NCI-H82 treated with DMSO at 0.1 percent for 48 hours (cell line): ENCODE measurements at regions not wholly inside any gene's neighbourhood (a gene's known extent, or its start where the extent isn't known, plus 50 kb on each side); places are given as distances from the start of the nearest gene placed in this dataset.

Experiments
- DNase-seq: peaks from one replicate; lab custom pipeline; 2025; ENCODE audit not compliant: unreplicated experiment; lab: John Stamatoyannopoulos, UW

DNA sequence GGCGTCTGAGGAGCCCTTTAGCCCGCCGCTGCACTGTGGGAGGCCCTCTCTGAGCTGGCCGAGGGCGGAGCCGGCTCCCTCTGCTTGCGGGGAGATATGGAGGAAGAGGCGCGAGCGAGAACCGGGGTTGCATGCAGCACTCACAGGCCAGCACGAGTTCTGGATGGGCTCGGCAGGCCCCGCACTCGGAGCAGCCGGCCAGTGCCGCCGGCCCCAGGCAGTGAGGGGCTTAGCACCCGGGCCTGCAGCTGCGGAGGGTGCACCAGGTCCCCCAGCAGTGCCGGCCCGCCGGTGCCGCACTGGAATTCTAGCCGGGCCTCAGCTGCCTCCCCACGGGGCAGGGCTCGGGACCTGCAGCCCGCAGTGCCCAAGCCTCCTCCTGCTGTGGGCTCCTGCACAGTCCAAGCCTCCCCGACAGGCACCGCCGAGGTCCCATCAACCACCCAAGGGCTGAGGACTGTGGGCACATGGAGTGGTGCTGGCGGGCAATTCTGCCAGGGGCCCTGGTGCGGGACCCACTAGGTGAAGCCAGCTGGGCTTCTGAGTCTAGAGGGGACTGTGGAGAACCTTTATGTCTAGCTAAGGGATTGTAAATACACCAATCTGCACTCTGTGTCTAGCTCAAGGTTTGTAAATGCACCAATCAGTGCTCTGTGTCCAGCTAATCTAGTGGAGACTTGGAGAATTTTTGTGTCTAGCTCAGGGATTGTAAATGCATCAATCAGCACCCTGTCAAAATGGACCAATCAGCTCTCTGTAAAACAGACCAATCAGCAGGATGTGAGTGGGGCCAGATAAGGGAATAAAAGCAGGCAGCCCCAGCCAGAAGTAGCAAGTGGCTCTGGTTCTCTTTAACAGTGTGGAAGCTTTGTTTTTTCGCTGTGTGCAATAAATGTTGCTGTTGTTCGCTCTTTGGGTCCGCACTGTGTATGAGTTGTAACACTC lies 329.7 kb upstream of the JARID2 start:
- DNase-seq = no peak

DNA sequence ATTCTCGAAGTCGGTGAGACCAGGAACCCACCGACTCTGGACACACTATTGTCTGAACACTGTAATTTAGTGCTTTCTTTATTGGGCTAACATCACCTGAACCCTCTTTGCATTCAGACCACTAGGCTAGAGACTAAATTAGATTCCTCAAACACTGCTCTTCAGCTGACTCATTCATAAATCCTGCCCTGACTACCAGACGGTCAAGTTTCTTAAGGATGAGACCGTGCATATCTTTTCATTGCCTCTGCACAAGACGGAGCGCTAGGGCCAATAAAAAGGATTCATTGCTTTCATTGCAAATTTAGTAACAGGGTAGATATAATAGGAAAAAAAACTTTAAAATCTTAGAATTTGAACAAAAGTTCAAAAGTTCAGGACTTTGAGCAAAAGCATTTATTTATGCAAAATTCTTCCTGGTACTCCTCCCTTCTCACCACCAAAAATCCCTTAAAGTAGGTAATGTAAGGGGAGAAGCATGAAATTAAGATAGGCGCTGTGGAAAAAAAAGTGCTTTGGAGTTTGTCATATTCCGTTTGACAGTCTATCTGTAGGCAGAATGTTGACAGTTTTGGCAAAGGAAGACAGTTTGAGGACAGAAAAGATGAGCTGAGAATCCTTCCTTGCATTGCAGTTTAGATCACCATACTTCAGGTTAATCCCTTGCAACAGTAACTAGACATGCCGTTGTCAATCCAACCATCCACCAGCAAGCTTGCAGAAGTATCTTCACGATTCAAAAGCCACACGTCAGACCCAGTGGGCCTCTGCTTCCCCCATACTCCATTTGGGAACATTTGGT lies 328.6 kb upstream of the JARID2 start:
- no peak for DNase-seq

DNA sequence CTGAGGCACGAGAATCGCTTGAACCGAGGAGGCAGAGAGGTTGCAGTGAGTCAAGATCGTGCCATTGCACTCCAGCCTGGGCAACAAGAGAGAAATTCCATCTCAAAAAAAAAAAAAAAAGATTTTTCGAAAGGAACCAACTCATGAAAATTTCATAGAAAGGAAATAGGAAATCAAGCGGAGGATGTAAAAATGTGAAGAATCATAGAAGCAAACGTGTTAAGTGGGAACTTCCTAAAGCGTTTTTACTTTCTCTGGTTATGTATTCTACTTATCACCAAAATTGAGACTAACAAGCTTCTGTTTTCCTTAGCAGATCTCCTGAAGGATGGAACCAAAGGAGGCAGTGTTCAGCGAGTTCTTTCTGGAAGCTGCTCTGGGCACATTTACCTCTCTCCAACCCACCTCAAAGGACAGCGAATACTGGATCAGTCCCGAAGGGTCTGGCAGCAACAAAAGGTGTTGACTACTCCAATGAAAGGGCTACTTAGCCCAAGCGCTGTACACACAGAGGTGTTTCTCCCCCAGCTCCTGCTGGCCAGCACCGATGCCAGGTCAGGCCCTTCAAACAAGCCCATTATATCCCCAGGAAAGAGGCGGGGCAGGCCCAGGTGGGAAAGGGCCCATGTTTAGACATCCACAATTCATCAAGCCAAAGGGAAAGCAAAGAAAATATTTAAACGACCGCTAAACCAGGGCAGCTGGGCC lies 327.5 kb upstream of the JARID2 start:
- no peak for DNase-seq

DNA sequence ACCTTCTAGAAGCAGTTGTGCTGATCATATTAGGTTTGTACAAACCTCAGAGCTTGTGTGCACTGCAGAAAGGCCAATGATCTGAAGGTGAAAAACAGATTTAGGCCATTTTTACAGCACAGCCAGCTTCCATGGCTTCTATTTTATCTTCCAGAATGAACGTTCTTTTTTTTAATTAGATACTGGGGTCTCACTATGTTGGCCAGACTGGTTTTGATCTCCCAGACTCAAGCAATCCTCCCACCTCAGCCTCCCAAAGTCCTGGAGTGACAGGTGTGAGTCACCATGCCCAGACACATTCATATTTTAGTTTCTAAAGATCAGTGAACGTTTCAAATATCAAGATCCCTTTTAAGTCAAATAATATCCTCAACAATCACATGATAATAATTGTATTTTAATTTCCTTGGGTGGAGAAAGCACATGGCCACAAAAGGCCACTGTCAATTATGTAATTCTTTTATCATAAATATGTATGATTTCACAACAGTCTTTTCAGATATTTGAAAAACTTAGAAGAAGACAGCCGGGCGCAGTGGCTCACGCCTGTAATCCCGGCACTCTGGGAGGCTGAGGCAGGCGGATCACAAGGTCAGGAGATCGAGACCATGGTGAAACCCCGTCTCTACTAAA lies 326.7 kb upstream of the JARID2 start:
- DNase-seq = no peak

DNA sequence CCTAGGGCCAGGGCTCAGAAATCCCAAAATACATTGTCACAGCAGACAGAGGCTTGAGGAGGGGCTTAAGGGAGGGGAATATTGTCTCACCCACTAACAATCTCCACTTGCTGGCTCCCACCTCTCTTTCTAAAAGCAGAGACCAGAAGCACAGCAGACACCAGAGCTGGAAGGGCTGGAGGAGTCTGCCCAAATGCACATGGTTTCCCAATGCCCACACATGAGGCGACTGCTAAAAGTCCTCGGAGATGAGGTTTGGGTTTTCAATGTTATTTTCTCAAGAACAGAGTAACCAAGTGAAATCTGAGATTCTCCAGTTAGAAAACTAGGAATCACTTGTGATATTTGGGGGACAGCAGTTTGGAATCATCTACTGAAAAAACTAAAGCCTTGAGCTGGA lies 325.6 kb upstream of the JARID2 start:
- DNase-seq = no peak

DNA sequence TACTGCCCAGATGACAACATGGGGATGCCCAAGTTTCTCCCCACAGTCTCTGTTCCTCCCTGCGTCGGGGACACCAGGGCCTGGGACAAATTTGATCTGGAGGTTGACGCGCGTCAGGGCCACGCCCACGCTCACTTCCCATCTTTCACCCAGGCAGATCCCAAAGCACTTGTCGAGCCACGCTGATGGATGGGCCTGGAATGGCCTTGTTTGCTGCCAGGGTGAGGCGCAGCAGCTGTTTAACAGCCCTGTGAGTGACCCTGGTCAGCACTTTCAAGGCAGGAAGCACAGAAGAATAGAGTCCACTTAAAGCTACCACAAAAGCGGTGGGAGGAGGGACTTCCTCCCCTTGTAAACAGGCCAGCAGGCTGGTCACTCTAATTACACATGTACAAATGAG lies 324.7 kb upstream of the JARID2 start:
- no peak for DNase-seq

DNA sequence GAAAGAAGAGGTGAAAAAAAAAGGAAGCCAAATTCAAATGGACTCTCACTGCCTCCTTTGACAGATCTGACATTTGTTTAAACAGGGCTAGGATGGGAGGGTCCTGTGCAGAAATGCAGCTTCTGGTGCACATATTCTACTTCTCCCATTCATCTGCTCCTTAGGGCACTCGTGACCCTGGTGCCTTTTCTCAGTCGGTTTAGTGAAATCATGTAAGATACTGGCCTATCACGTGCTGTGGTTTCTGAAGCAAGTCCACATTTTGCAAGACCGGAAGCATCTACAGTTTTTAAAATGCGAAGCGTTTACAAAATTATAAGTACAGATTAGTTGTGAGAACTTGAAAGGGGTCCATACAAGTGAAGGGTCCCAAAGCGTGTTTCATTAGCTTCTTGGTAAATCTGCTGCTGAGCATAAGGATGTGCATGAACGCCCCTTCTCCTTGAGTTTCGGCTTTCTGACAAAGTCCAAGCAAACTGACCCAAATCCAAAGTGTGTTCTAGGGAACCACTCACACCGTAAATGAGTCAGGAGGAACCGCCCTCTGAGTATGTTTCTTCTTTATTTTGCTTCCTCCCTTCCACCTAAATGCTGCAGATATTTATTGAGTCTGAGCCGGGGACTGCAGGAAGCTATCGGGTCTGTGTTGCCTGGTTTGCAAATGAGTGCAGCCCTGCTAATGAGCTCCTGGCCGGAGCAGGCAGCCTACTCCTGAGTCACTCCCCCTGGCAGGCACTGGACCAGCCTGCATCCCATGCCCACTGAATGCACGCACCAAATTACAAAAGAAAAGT lies 323.8 kb upstream of the JARID2 start:
- no peak for DNase-seq

DNA sequence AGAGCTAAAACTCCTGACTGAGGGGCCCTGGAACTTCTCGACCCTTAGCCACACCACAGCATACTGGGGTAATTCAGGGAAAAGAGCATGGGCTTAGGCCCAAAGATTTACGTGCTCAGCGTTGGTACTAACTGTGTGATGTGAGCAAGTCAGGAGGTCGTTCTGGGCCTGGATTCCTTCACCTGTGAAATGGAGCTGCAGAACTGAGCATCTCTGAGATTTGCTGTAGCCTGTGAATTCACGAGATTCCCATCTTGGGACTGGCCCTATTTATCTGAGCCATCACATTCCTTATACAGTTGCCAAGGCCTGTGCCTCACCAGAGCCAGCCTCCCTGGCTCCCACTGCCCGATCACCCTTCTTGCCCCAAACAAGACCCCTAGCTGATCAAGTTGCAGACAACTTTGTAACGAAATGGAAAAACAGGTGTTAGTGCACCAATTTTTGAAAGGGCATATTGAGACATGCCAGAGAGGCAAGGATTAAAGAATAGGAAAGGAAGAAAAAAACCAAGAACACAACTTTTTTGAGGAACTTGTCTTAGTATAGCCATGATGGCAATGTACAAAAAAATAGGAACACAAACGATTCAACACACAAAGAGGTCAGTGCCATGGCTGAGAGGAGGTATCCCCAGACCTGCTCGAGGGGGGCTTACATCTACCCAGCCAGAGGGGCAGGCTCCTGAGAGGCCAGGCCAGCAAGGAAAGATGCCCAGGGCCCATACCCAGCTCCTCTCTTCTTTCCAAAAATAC lies 323.0 kb upstream of the JARID2 start:
- no peak for DNase-seq

DNA sequence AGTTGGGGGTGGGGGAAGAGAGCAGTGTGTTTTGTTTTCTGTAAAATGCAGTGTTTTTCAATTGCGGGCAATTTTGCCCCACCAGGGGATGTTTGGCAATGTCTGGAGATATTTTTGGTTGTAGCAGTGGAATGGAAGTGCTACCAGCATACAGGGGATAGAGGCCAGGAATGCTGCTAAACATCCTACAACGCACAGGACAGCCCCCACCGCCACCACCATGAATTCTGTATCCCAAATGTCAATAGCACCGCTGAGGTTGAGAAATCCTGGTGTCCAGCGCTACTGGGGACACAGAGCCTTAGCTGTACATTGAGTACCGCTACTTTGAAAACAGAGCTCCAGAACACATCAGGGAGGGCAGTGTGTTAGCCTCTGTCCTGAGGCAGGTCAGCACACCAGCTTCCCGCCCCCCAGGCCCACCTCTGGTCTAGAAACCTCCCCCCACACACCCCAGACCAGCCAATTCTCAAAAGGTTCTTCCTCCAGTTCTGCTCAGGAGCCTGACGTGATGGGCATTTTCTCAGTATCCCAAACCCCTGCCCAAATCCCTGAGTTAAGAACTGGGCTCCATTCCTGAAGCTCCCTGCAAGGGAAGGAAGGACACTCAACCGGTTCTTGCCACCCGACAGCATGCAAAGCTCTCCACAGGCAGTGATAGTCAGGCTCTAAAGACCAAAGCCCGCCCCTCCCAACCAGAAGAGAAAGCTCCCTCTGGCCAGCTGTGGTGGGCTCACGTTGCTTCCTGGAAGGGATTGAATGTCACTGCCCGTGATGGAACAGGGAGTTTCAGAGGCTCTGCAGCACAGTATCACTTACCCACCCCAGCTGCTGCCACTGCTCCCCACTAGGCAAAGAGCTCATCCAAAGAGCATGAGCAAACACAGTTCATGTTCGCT lies 321.5 kb upstream of the JARID2 start:
- peak; percentile 88 for DNase-seq

DNA sequence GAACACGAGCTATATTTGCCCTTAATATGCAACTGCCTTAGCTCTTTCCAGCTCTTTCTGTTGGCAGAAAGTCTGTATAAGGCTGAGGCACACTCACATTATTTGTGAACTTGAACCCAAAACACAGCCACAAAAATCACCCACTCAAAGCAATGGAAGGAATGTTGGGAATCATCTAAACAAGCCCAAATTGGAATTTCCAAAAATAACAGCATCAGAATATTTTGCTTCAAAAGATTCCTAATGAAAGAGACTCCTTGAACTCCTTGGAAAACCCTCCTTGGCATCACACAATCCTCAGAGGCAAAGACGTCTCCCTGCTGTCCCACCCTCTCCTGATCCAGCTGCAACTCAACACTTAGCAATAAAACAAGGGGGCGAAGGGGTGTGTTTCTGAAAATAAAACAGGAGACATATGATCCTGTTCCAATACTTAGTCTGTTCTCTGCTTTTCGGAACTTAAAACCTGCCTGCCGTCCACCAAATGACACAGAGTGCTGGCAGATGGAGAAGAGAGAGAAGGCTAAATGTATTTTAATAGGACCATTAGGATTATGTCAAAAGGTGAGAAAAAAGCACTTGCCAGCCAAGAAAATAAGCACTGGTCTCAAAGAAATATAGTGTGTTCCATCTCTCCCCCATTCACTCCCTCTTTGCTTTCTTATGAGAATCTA lies 320.7 kb upstream of the JARID2 start:
- DNase-seq = peak; percentile 63

DNA sequence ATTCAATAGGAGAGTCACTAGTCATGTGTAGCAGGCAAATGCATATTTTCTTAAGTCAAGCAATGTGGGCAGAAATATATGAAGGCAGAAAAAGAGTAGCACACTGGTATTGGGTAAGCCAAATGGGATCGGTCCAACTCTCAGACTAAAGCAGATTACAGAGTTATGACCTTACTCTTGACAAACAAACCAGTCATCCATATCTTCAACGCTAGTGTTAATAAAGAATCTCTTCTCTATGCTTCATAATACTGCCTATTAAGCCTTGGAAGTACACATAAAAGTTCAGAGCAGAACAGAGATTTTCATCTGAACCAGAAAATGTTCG lies 320.2 kb upstream of the JARID2 start:
- DNase-seq = peak; percentile 63

DNA sequence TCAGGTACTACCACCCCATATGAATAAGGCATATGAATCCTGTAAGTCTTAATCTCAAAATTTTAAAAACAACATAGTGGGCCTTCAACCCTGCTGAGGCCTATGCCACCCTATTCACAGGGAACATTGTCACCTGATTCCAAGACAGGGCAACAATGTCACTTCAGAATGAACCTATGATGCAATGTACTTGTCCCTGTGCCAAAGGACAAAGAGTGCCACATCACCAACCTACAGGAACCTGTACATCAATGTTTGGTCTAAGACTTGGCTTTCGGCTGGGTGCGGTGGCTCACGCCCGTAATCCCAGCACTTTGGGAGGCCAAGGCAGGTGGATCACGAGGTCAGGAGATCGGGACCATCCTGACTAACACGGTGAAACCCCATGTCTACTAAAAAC lies 318.5 kb upstream of the JARID2 start:
- no peak for DNase-seq

DNA sequence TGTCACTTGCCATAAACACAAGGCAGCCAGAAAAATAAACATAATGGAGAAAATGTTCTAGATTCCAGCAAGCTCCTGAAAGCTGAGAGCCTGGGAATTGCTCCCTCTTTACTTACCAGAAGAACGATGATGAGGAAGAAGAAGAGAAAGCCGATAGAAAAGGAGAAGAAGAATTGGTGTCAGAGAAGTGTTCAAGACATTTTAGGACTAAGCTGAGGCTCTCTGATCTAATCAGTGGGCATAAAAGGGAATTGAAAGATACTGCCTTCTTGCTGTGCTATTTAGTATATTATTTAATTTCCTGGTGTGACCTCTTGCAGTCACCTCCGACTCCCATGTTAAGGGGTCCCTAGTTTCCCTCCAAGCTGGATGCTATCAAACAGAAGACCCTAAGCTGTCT lies 316.6 kb upstream of the JARID2 start:
- DNase-seq = no peak

DNA sequence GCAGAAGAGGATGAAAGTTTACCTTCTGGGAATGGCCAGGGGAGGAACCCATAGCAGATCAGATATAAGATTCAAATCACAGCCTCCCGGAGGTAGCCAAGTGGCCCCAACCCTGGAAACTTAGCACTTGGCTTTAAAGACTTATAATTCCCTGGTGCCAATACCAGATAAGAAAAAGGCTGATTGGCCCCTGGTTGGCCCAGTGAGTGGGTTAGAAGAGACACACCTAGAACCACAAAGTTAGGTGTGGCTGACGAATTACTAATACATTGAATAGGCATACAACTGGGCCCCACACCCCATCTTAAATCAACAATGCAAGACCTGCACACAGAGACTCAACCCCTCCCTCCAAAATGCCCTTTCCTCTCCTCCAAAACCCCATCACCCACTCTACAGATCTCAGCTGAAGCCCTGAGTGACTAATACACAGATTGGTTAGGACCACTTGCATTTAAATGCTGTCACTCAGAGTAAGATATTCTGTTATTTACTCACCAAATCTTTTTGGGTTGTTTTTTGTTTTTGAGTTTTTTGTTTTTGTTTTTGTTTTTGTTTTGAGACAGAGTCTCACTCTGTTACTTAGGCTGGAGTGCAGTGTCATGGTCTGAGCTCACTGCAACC lies 315.4 kb upstream of the JARID2 start:
- DNase-seq = no peak

DNA sequence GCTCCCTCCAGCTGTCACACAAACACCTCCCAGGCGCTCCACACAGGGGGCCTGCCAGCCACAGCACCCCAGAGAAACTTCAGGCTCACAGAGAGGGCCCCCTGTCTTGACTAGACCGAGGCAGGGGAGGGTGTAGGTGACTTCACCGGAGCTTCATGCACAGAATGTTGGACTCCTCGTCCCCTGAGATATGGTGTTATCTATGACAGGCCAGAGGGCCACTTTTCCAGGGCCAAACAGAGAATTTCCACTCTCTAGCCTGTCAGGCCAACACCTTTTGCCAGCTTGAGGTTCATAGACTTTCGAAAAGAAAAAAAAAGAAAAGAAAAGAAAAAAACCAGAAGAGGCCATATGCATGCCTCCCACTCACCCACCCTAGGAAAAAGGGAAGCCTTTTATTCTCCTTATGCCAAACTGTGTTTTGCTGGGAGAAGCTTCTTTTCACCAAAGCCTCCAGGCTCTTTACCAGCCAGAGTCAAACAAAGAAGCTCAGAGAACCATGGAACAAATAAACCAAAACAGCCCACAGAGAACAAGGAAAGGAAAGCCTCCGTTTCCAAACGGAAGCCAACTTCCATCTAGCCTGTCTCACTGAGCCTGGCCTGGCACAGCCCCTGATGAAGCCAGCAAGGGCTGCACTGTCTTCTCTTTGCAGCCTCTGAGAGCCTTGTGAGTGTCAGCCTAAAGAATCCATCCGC lies 313.2 kb upstream of the JARID2 start:
- DNase-seq = no peak

DNA sequence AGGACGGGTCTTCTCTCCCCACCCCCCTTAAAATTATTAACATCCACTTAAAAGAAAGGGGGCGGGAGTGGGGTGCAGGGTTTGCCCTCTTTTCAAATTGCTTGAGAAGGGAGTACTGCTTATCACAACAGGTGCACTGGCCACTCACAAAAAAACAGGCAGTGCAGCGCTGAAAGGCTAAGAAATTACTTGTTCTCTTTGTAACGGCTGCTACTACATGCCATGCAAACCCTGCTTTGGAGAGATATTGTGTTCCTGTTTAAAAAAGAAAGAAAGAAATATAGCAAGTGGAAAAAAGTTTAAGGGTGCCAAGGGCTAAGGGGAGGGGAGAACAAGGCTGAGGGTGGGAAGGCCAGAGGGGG lies 312.7 kb upstream of the JARID2 start:
- DNase-seq = no peak

DNA sequence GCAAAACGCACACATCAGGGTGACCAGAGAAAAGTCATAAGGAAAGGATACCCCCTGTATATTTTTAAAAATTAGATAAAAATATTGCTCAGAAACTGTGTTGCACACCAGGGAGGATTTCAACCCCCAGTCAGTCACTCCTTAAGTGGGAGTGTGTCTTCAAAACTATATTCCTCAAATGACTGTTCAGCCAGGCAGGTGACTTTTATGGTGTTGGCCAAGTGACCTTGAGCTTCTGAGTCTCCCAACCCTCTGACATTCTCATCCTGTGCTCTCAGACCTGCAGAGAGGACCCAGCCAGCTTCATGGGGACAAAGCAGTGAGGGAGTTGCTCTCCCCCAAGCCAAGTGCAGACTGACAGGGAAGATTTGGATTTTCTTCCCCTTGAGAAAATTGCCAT lies 311.9 kb upstream of the JARID2 start:
- DNase-seq = no peak
